ENCODE measurements at regions not wholly inside any gene's neighbourhood (a gene's known extent, or its start where the extent isn't known, plus 50 kb on each side); places are given as distances from the start of the nearest gene placed in this dataset.

DNA sequence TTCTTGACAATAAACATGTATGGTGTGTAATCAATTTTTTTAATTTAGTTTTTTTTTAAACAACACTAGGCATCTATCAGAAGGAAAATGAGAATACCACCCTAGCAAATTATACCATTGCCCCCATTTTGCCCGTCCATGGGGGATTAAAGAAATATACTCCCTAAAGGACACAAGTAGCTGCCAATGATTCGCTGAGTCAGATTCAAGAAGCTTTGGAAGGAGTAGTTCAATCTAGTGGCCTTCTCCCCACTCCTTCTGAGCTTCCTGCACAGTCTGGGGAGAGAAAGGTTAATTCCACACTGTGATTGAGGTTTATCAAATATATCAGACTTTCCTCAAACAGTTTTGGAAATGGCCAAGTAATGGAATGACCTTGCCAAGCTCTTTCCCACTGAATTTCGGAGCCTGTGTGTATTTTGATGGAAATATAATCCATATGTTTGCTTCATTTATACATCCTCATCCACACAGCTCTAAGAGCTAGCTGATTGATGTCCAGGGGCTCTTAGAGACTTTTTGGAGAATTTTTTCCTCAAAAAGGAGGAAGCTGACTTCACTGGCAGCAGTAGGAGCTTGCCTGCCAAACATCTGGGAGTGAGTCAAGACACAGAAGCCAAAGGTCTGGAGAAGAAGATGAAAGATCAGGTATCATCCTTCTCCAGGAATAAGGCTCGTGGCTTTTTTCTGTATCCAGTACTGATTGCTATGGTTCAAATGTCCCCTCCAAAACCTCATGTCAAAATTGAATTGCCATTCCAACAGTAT is 478.5 kb upstream of the PROK2 start:
- no peak for TF ChIP-seq EGR1 (IDR thresholded peaks at IDR 0.05; ENCODE audit: borderline replicate concordance, low read depth, low read length)
- TF ChIP-seq, protein P1, sequence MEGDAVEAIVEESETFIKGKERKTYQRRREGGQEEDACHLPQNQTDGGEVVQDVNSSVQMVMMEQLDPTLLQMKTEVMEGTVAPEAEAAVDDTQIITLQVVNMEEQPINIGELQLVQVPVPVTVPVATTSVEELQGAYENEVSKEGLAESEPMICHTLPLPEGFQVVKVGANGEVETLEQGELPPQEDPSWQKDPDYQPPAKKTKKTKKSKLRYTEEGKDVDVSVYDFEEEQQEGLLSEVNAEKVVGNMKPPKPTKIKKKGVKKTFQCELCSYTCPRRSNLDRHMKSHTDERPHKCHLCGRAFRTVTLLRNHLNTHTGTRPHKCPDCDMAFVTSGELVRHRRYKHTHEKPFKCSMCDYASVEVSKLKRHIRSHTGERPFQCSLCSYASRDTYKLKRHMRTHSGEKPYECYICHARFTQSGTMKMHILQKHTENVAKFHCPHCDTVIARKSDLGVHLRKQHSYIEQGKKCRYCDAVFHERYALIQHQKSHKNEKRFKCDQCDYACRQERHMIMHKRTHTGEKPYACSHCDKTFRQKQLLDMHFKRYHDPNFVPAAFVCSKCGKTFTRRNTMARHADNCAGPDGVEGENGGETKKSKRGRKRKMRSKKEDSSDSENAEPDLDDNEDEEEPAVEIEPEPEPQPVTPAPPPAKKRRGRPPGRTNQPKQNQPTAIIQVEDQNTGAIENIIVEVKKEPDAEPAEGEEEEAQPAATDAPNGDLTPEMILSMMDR (IDR thresholded peaks at IDR 0.05; ENCODE audit: control extremely low read depth in 1 of 3, insufficient read depth in 1 of 3, low read depth in 1 of 3, low read length in 3 of 3), result no peak
- no peak for TF ChIP-seq RAD21 (IDR thresholded peaks at IDR 0.05 in 1 of 2, conservative IDR thresholded peaks at IDR 0.05 in 1 of 2; ENCODE audit: low read depth in 2 of 2, low read length in 2 of 2)
- TF ChIP-seq, protein P2, sequence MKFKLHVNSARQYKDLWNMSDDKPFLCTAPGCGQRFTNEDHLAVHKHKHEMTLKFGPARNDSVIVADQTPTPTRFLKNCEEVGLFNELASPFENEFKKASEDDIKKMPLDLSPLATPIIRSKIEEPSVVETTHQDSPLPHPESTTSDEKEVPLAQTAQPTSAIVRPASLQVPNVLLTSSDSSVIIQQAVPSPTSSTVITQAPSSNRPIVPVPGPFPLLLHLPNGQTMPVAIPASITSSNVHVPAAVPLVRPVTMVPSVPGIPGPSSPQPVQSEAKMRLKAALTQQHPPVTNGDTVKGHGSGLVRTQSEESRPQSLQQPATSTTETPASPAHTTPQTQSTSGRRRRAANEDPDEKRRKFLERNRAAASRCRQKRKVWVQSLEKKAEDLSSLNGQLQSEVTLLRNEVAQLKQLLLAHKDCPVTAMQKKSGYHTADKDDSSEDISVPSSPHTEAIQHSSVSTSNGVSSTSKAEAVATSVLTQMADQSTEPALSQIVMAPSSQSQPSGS (IDR thresholded peaks at IDR 0.05; ENCODE audit: low read length), result no peak

Measured in H1 (cell line).